ENCODE measurements at regions not wholly inside any gene's neighbourhood (a gene's known extent, or its start where the extent isn't known, plus 50 kb on each side); places are given as distances from the start of the nearest gene placed in this dataset.

- CTCF ChIA-PET, result no interaction called here
- no peak overlapping the region for H3K4me3 ChIP-seq
- H3K4me1 ChIP-seq, result no peaks in the 10 kb centered on the region
- ATAC-seq (no peak), DNase-seq (ENCODE audit: low read depth in 1 of 2, low spot score in 1 of 2) (no peak), FAIRE-seq (no peak)
- 49% methylated on average over 10 of the region's 10 CpGs for WGBS (ENCODE audit: missing lambda C conversion rate)
- no peak overlapping the region for H3K27ac ChIP-seq
- POLR2A ChIA-PET, result no interaction called here
- no peak for TF ChIP-seq TFCP2L1 (CRISPR knock-in tag; IDR thresholded peaks at IDR 0.05)
- TF ChIP-seq, protein P1, sequence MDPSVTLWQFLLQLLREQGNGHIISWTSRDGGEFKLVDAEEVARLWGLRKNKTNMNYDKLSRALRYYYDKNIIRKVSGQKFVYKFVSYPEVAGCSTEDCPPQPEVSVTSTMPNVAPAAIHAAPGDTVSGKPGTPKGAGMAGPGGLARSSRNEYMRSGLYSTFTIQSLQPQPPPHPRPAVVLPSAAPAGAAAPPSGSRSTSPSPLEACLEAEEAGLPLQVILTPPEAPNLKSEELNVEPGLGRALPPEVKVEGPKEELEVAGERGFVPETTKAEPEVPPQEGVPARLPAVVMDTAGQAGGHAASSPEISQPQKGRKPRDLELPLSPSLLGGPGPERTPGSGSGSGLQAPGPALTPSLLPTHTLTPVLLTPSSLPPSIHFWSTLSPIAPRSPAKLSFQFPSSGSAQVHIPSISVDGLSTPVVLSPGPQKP (IDR thresholded peaks at IDR 0.05; ENCODE audit: low read depth, low read length), result no peak
- TF ChIP-seq ZFP36 (IDR thresholded peaks at IDR 0.05; ENCODE audit: borderline replicate concordance, partially characterized antibody), result no peak
- TF ChIP-seq, protein P2, sequence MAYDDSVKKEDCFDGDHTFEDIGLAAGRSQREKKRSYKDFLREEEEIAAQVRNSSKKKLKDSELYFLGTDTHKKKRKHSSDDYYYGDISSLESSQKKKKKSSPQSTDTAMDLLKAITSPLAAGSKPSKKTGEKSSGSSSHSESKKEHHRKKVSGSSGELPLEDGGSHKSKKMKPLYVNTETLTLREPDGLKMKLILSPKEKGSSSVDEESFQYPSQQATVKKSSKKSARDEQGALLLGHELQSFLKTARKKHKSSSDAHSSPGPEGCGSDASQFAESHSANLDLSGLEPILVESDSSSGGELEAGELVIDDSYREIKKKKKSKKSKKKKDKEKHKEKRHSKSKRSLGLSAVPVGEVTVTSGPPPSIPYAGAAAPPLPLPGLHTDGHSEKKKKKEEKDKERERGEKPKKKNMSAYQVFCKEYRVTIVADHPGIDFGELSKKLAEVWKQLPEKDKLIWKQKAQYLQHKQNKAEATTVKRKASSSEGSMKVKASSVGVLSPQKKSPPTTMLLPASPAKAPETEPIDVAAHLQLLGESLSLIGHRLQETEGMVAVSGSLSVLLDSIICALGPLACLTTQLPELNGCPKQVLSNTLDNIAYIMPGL (CRISPR knock-in tag; IDR thresholded peaks at IDR 0.05; ENCODE audit: borderline replicate concordance), result no peak
- TF ChIP-seq NR3C1 (IDR thresholded peaks at IDR 0.05), result no peak
- TF ChIP-seq EP300 (IDR thresholded peaks at IDR 0.05), result no peak
- TF ChIP-seq SREBF2 (IDR thresholded peaks at IDR 0.05), result no peak
- no peak for TF ChIP-seq RARB (CRISPR knock-in tag; IDR thresholded peaks at IDR 0.05)
- TF ChIP-seq POLR2AphosphoS2 (conservative IDR thresholded peaks at IDR 0.05; ENCODE audit: low read length), result no peak
- no peak for TF ChIP-seq NFE2L2 (conservative IDR thresholded peaks at IDR 0.05; ENCODE audit: low read length)
- no peak for TF ChIP-seq POLR2A (IDR thresholded peaks at IDR 0.05; ENCODE audit: low read length)
- TF ChIP-seq, protein P3, sequence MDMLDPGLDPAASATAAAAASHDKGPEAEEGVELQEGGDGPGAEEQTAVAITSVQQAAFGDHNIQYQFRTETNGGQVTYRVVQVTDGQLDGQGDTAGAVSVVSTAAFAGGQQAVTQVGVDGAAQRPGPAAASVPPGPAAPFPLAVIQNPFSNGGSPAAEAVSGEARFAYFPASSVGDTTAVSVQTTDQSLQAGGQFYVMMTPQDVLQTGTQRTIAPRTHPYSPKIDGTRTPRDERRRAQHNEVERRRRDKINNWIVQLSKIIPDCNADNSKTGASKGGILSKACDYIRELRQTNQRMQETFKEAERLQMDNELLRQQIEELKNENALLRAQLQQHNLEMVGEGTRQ (IDR thresholded peaks at IDR 0.05), result no peak
- H3K9me3 ChIP-seq, result no peaks in the 10 kb centered on the region
- no peak overlapping the region for H3K4me2 ChIP-seq
Measured at GRCh38 chr7:156234666-156235494, 405.7 kb upstream of the RNF32 start.

- H3K4me2 ChIP-seq, result no peak overlapping the region
- CTCF ChIA-PET, result no interaction called here
- POLR2A ChIA-PET, result no interaction called here
- H3K27ac ChIP-seq, result no peak overlapping the region
- H3K9me3 ChIP-seq, result peaks cover 3% of the 10 kb centered on the region; the same call in 1 of the 3 replicates
- WGBS (ENCODE audit: missing lambda C conversion rate), result 84% methylated on average over 5 of the region's 5 CpGs
- no peak overlapping the region for H3K4me3 ChIP-seq
- FAIRE-seq (no peak), ATAC-seq (no peak), DNase-seq (ENCODE audit: low read depth in 1 of 2, low spot score in 1 of 2) (no peak)
- H3K4me1 ChIP-seq, result no peaks in the 10 kb centered on the region
- TF ChIP-seq PHF8 (IDR thresholded peaks at IDR 0.05; ENCODE audit: borderline replicate concordance, low read depth) (no peak), MAZ (IDR thresholded peaks at IDR 0.05; ENCODE audit: borderline replicate concordance, low read depth, low read length) (no peak), MAFK (IDR thresholded peaks at IDR 0.05; ENCODE audit: partially characterized antibody) (no peak), BHLHE40 (IDR thresholded peaks at IDR 0.05; ENCODE audit: low read depth, low read length) (no peak)
- TF ChIP-seq, protein P4, sequence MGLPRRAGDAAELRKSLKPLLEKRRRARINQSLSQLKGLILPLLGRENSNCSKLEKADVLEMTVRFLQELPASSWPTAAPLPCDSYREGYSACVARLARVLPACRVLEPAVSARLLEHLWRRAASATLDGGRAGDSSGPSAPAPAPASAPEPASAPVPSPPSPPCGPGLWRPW (IDR thresholded peaks at IDR 0.05), result no peak
Measured at GRCh38 chr7:156234192-156234591, 406.4 kb upstream of the RNF32 start.

DNA sequence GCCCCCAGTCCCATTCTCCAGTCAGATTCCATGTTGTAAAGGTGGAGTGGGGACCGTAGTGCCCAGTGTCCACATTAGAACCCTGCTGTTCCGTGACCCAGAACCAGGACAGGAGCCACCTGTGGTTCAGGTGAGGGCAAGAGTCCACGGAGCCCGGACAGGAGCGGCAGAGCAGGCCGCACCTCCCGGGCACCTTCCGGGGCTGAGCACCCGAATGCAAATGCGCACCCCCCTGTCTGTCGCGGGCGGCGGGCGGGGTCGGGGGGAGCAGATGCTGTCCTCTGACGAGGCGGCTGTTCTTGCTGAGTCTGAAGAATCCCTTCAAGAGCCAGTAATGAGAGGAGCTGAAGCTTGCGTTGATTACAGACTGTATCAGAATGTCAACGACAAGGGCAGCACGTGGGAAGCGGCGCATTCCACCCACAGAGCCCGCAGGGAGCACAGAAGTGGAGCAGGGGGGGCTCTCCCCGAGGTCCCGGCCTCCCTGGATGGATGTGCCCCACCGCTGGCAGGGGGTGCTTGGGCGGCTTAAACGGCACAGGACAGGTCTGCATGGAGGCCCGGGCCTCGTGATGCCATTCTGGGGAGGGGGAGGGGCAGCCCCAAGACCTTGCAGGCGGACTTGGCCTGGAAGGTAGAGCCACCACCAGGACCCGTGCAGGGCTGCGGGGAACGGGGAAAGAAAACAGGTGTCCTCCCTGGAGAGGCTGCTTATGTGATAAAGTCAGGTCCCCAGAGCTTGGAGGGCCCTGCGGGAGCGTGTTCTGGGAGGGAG, 407.5 kb upstream of the RNF32 start:
- ChIA-PET CTCF (no interaction called here), POLR2A (no interaction called here)
- H3K4me1 ChIP-seq, result no peaks in the 10 kb centered on the region
- peaks cover 13% of the 10 kb centered on the region for H3K9me3 ChIP-seq
- ATAC-seq (no peak), DNase-seq (ENCODE audit: low read depth in 1 of 2, low spot score in 1 of 2) (no peak), FAIRE-seq (no peak)
- WGBS (ENCODE audit: missing lambda C conversion rate), result 56% methylated on average over 20 of the region's 37 CpGs
- H3K4me2 ChIP-seq, result no peak overlapping the region
- no peak overlapping the region for H3K27ac ChIP-seq
- H3K4me3 ChIP-seq, result no peak overlapping the region
- TF ChIP-seq REST (IDR thresholded peaks at IDR 0.05) (no peak), FOSL2 (IDR thresholded peaks at IDR 0.05) (no peak), FOSL2 (CRISPR knock-in tag; IDR thresholded peaks at IDR 0.05) (no peak), CBX2 (IDR thresholded peaks at IDR 0.05; ENCODE audit: borderline replicate concordance, low read depth) (no peak), JUNB (IDR thresholded peaks at IDR 0.05) (no peak), TP53 (CRISPR knock-in tag; IDR thresholded peaks at IDR 0.05) (no peak), CEBPB (IDR thresholded peaks at IDR 0.05) (no peak)
- TF ChIP-seq, protein P5, sequence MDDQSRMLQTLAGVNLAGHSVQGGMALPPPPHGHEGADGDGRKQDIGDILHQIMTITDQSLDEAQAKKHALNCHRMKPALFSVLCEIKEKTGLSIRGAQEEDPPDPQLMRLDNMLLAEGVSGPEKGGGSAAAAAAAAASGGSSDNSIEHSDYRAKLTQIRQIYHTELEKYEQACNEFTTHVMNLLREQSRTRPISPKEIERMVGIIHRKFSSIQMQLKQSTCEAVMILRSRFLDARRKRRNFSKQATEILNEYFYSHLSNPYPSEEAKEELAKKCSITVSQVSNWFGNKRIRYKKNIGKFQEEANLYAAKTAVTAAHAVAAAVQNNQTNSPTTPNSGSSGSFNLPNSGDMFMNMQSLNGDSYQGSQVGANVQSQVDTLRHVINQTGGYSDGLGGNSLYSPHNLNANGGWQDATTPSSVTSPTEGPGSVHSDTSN (IDR thresholded peaks at IDR 0.05), result no peak
